NCI-H1417 (cell line): ENCODE measurements at regions not wholly inside any gene's neighbourhood (a gene's known extent, or its start where the extent isn't known, plus 50 kb on each side); places are given as distances from the start of the nearest gene placed in this dataset.
"Not testable (repeated sequence)": the region's sequence is repeated elsewhere in the genome, so short reads cannot be mapped to it uniquely, and the experiment has no call there.

Experiments used
- DNase-seq, 3 experiments: peaks; one replicate each; lab custom pipeline; 2025; lab: John Stamatoyannopoulos, UW

DNA sequence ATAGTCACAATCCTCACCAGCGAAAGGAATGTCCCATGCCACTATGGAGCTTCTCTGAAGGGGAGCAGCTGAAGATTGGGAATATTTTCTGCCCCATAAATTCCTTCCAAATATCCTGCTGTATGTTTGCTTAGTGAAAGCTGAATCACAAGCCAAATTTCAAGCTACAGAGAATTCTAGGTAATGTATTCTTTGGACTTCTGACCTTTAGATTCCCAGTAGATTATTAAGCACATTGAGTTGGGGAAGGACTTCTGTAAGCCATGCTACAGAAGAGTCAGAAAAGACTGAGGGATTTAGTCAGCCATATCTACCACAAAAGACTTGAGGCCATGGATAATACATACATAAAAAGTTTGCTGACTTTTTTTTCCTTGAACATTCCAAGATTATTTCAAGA is 1342.0 kb upstream of the NUDT12 start:
- DNase-seq: no peak

DNA sequence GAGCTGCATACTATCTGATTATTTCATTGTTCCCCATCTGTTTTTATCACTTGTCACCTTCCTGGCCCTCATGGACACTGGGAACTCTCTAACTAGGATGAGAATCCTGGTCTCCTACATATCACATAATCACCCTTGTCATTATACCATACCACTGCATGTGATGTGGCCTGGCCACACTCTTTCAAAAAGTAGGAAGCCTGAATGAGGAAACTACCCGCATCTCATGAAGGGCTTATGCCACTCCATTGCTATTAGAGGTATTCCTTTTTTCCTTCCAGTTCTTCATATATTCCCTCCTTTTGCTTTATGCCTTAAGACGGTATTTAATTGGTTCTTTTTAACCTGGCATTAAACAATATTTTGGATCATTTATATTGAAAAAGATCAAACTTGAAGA is 1341.4 kb upstream of the NUDT12 start:
- no peak for DNase-seq

DNA sequence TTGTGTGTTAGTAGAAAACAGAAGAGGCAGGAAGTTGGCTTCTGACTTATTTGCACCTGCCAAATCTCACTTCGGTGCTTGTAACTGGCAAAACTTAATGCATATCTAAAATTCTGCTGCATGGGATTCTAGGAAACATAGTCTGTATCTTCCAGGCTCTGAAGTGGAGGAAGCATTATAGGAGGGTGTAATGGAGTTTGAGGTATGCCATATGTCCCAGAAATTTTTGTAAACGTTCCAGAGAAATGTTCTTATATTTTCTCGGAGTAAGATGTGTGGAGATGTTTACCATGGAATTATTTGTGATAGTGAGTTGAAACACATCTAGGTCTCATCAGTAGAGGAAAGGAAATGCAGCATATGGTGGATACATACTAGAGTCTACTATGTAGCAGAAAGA is 1329.0 kb upstream of the NUDT12 start:
- no peak for DNase-seq

DNA sequence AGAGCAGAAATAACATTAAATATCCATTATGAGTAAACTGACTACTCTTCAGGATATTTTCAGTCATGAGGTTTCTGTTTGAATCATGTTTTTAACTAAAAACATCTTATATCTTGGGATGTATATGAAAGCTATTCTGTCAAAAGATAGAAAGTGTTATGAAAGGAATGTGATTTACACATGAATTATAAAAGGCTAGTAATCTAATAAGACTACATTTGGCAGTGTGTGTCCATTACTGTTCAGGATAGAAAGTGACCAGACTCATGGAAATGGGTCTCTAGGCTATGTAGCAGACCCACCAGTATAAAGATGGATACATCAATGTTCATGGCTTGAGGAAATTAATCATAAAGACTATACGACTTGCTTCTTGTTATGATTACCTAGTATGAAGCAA is 1328.2 kb upstream of the NUDT12 start:
- DNase-seq: no peak

DNA sequence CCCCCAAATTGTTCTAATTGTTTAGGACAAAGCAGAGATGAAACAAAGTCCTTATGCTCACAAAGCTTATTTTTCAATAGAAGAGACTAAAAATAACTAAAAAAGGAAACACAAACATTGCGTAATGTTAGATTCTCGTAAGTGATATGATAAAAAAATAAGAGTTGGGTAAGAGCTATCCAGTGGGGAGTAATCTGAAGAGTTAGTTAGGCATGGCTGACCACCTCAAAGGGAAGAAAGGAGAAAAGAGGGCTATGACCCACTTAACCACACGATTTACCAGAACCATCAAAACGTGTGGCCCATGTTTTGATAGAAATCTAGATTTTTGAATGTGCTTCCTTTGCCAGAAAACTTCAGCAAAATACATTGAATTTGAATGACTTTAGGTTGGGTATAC is 1296.8 kb upstream of the NUDT12 start:
- no peak for DNase-seq

DNA sequence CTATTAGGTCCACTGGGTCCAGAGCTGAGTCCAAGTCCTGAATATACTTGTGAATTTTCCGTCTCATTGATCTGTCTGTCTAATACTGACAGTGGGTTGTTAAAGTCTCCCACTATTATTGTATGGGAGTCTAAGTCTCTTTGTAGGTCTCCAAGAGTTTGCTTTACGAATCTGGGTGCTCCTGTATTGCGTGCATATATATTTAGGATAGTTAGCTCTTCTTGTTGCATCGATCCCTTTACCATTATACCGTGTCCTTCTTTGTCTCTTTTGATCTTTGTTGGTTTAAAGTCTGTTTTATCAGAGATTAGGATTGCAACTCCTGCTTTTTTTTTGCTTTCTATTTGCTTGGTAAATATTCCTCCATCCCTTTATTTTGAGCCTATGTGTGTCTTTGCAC is 1289.5 kb upstream of the NUDT12 start:
- DNase-seq: not testable (repeated sequence)

DNA sequence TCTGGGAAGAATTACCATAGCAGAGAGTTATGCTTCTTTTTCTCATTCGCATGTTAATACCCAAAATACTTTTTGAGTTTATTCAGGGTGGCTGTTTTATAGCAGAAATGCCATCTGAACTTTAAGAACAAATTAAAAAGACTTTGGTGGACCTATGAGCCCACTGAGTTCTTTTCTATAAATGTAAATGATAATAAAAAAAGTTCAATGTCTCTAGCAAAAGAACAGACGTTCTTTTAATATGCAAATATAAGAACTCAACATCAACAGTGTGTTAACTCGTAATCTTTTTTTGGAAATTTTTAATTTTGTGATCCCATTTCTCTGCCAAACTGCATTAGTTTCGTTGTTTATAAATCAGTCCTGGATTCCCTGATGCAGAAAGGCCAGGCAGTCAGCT is 1283.0 kb upstream of the NUDT12 start:
- no peak for DNase-seq

DNA sequence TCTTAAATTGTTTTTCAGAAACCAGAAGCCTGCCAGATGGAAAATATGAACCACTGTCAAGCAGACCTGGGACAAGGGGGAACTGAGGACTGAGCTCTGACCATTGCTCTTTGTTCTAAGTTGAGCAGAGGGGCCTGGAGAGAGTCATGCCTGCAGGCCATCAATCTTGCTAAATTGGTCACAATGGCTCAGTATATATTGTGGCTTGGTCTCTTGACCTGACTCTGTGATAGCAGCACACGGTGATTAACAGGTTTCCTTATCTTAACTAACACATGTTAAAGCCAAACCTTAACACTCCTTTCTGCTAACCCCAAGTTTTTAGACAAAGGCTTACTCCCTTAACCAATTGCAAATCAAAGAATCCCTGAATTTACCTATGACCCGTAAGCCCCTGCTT is 1281.2 kb upstream of the NUDT12 start:
- DNase-seq: no peak

DNA sequence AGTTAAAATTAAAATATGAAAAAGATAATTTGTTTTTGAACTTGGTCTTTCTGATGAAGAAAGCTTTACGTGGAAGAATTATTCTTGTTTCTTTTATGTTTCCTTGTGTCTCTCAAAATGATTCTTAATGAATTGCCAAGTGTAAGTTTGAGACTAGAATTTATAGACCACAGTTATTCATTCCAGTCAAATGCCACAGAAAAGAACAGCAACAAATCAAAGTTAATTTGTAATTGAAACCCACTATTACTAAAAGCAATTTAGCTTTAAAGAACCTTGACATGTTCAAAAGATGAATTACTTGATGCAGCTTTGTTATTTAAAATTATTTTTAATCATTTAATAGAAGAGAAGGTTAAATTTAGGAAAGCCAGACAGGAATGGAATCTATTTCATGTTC is 1277.7 kb upstream of the NUDT12 start:
- DNase-seq: peak in 1 of 3 experiments; percentile 13

DNA sequence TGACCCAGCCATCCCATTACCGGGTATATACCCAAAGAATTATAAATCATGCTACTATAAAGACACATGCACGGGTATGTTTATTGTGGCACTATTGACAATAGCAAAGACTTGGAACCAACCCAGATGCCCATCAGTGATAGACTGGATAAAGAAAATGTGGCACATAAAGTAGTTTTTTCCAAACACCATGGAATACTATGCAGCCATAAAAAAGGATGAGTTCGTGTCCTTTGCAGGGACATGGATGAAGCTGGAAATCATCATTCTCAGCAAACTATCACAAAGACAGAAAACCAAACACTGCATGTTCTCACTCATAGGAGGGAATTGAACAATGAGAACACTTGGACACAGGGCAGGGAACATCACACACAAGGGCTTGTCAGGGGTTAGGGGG is 1268.9 kb upstream of the NUDT12 start:
- not testable (repeated sequence) for DNase-seq

DNA sequence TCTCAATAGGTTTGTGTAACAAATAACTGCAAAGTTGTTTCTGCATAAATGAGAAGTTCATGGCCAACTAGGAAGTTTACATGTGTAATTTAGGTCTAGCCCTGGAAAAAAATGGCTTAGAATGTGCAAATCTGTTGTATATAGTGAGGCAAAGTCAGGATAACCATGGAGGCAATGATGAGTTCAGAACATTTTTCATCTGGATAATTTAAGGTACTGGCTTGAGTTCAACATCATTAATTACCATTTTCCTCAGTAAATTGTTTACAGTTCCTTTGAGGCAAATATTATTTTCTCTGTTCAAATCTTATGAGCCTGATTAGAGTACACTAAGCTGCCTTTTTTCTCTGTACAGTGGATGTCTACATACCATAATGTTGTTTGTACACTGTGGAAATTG is 1259.0 kb upstream of the NUDT12 start:
- no peak for DNase-seq

DNA sequence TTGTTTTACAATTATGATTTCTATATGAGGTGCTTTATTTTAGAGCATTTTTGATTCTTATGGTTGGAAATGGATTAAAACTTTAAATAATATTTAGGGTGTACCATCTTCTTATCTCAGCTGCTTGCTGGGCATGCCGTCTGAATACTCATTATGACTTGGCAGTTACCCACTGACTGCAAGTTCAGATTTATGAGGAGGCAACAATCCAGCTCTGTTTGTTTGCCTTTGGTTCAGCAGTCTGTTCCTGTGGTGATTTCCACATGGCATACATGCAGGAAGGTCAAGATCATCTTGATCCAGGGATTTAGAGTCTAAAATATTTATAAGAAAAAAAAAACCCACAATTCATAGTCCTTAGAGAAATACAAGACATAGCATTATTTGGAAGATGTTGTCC is 1254.5 kb upstream of the NUDT12 start:
- no peak for DNase-seq

DNA sequence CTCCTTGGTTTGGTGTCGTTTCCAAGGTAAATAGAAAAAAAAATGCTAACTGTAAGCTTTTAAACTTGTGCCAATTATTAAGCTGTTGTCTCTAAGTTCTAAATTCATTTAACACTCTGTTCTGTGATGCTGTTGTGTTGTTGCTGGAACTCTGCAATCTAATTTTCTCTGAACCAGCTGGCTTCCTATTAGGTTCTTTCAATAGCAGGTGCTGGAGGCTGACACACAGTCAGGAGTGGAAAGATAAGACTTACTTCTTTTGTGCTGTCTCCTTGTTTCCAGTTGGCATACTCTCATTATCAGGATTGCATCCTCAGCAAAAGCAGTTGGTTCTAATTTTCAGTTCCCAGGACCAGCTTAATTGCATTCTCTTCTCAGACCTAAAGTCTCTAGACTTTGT is 1252.6 kb upstream of the NUDT12 start:
- peak in 1 of 3 experiments; percentile 2 for DNase-seq

DNA sequence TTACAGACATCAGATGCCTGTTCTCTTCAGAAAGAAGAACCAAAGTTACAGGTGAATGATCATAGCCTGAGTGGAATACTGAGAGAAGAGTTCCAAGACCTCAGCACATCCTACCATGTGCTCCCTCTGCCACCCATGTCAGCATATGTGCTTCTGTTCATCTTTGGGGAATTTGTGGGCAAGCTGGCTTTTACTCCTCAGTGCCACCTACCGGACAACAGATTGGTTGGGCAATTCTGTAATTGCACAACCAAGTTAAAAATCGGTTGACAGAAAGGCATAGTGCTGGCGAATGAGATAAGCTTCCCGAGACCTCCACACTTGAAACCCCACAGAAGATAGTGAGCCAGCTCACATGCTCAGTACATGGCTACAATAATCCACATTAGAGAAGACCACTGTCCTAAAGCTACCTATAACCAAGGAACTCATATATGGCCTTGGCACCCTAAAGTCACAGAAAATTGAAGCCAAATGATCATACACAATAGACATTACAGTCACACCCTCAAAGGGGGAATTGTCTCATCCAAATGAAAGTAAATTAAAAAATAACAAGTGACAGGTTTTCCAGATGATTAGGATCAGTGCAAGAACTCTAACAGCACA is 1238.0 kb upstream of the NUDT12 start:
- peak in 1 of 3 experiments; percentile 23 for DNase-seq

DNA sequence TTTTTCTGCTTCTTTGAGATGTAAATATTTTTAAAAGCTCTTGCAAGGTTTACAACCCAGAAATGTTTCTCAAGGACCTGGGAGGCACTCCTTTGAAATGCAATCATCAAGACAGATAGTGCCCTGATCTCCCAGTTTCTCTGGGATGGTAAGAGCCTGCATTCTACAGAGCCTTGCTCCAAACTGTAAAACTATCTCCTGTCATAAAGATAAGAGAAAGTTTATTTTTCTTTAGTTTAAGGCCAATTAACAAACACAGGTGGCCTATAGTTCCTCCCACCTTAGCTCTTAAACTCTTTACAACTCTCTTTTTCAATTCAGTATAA is 1231.1 kb upstream of the NUDT12 start:
- DNase-seq: no peak

DNA sequence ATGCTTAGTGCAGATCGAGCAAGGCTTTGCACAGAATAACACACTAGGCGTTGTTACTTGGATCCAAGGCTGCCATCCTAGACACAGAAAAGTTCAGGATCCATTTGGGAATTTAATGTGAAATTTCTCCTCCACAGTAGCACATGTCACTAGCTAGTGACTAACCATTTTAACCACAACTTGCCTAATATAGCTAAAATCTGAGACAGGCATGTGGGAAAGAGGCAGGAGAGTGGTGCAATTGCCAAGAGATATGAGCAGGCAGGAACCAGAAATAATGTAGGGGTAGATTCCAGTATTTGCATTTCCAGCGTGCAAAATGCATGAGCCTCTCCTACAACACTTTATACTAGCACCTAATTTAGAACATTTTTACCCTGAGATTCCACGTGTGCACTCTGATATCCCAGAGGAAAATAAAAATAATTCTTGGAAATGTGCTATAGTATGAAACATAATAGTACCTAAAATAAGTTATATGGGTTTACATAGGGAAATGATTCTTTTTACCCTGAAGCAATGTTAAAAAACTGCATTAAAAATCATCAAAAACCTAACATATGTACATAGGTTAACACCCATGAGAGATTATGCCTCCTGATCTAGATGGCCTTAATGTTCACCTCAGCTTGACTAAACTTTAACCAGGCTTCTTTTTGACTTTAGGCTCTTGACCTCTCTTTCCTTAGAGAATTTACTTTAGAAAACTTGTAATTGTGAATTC is 1230.6 kb upstream of the NUDT12 start:
- no peak for DNase-seq

DNA sequence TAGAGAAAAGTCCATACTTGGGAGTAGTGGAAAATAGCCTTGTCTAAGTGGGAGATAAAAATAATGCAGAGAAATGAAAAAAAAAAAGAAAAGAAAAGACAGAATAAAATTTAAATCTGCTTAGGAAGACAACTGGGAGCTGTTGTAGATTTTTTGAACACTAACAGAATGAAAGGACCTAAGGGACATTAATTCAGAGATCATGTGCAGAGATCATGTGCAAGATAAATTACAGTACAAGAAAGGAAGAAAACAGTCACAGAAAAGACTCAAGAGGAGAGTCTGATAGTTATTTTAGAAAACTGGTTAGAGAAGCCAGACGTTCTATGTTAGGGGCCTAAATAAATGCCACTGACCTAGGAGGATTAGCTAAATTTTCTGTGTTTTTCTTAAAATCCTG is 1226.8 kb upstream of the NUDT12 start:
- DNase-seq: no peak

DNA sequence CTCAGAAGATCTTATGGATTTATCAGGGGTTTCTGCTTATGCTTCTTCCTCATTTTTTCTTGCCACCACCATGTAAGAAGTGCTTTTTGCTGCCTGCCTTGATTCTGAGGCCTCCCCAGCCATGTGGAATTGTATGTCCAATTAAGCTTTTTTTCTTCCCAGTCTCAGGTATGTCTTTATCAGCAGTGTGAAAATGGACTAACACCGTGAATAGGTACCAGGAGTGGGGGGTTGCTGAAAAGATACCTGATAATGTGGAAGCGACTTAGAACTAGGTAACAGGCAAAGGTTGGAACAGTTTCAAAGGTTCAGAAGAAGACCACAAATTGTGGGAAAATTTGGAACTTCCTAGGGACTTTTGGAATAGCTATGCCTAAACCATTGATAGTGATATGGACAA is 1222.5 kb upstream of the NUDT12 start:
- DNase-seq: no peak

DNA sequence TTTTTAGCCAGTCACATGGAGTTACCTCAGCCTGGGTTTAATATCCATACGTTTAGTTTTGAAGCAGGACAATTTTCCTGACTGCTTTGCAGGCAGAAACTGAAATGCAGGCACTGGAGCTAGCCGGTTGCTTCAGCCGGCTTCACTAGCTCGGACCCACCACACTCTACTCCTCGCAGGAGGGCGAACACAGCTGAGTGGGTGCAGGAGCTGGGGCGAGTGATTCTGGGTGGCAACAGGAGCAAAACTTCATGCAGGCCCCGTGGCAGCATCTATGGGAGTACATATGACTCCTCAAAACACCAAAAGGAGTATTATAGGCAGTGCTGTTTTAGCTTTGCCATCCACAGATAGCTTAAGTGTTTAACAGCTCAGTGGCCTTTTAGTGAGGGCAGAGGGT is 1211.8 kb upstream of the NUDT12 start:
- no peak for DNase-seq

DNA sequence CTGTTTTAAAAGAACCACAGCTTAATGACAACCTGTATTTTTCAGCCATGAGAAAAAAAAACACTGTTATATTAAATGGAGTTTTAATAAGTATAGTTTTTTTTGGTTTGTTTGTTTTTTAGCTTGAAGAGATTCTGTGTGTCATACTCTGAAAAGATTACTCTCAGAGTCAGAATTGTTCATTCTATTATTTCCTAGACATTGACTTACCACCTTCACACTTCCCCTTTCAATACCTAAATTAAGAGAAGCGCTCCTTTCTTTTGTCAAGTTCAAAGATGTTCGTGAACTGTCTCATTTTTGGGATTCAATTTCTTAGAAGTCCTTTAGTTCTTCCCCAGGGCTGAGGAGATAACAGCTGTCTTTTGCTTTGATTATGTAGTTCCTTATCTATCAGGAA is 1201.6 kb upstream of the NUDT12 start:
- no peak for DNase-seq

DNA sequence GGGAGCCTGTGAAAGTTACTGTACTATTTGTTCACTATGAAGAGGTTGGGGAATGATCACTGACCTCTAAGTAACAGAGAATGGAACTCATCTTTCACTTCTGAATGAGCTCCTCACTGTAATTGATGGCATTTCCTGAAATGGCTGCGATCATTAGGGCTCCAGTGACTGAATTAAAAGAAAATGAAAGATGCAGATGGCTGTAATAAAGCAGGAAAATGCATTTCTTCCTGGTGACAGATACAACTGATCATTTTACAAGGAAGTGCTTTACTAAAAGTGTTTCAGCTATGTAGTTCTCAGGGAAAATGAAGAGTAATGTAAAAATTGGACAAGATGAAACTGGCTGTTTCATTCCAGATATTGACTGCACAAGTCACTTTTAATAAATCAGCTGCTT is 1200.6 kb upstream of the NUDT12 start:
- DNase-seq: no peak

DNA sequence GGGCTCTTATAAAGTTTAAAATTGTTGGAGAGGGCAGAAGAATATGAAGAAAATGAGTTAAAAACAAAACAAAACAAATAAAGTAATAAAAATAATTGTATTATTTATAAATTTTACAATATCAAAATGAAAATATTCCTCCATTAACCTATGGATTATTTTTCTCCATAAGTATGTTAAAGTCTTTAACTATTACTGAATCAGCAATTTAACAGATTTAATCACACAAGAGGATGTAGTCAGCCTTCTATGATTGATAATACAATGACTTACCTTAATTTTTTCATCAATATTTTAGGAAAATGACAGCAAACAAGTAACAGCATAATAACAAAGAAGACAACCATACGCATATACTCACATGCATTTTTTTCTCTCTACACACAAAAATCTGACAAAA is 1195.3 kb upstream of the NUDT12 start:
- no peak for DNase-seq

DNA sequence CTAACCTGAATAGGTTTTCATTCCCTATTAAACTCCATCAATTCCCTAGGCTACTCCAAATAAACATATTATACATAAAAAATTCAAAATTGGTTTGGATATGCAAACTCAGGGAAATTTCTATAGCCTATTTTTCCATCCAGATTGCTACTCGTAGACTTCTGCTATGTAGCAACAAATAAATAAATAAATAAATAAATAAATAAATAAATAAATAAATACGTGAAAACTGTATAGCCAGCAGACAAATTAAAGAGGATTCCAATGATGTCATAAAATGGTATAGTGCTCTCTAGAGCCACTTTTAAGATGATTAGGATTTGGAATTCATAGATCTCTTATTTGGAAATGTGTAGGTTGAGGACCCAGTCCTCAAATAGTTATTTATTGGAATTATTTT is 1193.2 kb upstream of the NUDT12 start:
- DNase-seq: no peak

DNA sequence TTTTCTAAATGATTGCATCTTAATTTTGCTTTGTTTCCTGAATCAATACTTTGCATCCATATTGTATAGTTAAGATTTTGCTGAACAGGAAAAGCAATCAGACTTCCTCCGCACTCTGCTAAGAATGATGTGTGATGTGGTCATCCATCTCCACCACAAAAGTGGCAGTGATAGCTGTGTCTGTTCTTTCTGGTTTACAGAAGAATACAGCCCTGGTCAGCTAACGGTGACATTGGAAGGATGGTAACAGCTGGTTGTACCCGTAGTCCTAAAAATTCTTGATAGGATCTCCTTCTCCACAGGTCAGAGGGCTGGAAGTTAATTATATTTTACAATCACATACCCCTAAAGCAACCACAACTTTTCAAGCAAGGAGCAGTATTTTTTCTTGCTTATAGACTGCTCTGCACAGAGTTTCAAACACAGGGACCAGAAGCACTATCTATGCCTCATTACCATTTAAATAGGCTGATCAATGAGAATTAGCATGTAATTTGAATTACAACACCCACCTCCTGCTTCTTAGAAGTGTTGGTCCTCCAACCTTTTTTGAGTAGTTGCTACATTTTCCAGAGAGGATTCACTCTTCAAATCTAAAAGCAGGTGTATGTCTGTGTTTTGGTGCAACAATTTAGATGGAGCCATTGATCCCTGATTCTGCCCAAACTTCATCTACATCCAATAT is 1191.9 kb upstream of the NUDT12 start:
- no peak for DNase-seq
